Epidermal melanocyte (primary cell): ENCODE measurements at regions not wholly inside any gene's neighbourhood (a gene's known extent, or its start where the extent isn't known, plus 50 kb on each side); places are given as distances from the start of the nearest gene placed in this dataset.

Experiments used
- DNase-seq: peaks from one replicate; pipeline ENCODE4 v3.0.0; 2011; ENCODE audit warnings: low spot score; ENCODE audit not compliant: insufficient read length

GRCh38 chr2:200252265-200253067 is 54.0 kb upstream of the SPATS2L start:
- no peak for DNase-seq

GRCh38 chr2:200253639-200254038 is 52.9 kb upstream of the SPATS2L start:
- DNase-seq: no peak

GRCh38 chr2:200254773-200255172 is 51.7 kb upstream of the SPATS2L start:
- no peak for DNase-seq

GRCh38 chr2:200255549-200255948 is 50.9 kb upstream of the SPATS2L start:
- no peak for DNase-seq
